ENCODE measurements at regions not wholly inside any gene's neighbourhood (a gene's known extent, or its start where the extent isn't known, plus 50 kb on each side); places are given as distances from the start of the nearest gene placed in this dataset.

GRCh38 chr1:234942879-234943506 lies 185.6 kb downstream of the TOMM20 start:
- Mint-ChIP-seq H3K27ac (no peak overlapping the region), H3K9me3 (no peaks in the 10 kb centered on the region), H3K27me3 (no peaks in the 10 kb centered on the region), H3K4me3 (no peak overlapping the region), H3K36me3 (ENCODE audit: low read depth) (no peaks in the 10 kb centered on the region), H3K4me1 (ENCODE audit: low read depth) (peaks cover 22% of the 10 kb centered on the region)
- peak; percentile 7 for DNase-seq

DNA sequence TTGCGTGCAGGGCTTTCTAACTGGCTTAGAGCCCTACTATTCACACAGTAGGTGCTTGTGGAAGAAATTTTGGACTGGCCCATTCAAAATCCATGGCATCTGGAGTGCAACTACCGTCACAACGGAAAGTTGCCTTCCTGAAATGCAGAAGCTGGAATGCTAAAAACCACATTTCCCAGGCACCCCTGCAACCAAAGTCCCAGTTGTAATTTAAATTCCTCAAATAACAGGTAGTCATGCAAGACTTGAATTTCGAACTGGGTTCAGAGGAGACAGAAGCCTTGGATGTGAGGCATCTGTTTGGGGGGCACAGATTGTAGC lies 186.7 kb downstream of the TOMM20 start:
- Mint-ChIP-seq H3K36me3 (ENCODE audit: low read depth) (no peaks in the 10 kb centered on the region), H3K27me3 (no peaks in the 10 kb centered on the region), H3K27ac (no peak overlapping the region), H3K4me1 (ENCODE audit: low read depth) (peaks cover 31% of the 10 kb centered on the region), H3K4me3 (no peak overlapping the region), H3K9me3 (no peaks in the 10 kb centered on the region)
- DNase-seq = peak; percentile 17

- no peak overlapping the region for H3K27ac Mint-ChIP-seq
- H3K9me3 Mint-ChIP-seq = no peaks in the 10 kb centered on the region
- no peak overlapping the region for H3K4me3 Mint-ChIP-seq
- no peaks in the 10 kb centered on the region for H3K27me3 Mint-ChIP-seq
- peaks cover 36% of the 10 kb centered on the region for H3K4me1 Mint-ChIP-seq (ENCODE audit: low read depth)
- no peaks in the 10 kb centered on the region for H3K36me3 Mint-ChIP-seq (ENCODE audit: low read depth)
- no peak for DNase-seq
Measured at GRCh38 chr1:234941321-234942011, 187.2 kb downstream of the TOMM20 start.

DNA sequence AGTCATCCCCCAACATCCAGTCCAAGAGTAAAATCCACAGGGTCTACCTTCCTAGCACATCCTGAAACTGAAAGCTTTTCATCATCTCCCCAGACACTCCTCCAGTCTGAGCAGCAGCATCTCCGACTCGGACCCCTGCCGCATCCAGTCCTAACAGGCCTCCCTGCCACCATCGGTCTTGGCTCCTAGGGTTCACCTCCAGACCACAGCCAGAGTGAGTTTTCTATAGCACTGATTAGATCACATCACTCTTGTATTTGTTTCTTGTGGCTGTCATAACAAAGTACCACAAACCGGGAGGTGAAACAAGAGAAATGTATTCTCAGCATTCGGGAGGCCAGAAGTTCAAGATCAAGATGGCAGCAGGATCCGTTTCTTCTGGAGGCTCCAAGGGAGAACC lies 187.8 kb downstream of the TOMM20 start:
- Mint-ChIP-seq H3K27me3 (no peaks in the 10 kb centered on the region), H3K27ac (no peak overlapping the region), H3K9me3 (no peaks in the 10 kb centered on the region), H3K4me1 (ENCODE audit: low read depth) (peaks cover 39% of the 10 kb centered on the region), H3K4me3 (no peak overlapping the region), H3K36me3 (ENCODE audit: low read depth) (no peaks in the 10 kb centered on the region)
- peak; percentile 21 for DNase-seq

- Mint-ChIP-seq H3K9me3 (no peaks in the 10 kb centered on the region), H3K27ac (no peak overlapping the region), H3K27me3 (no peaks in the 10 kb centered on the region), H3K4me3 (no peak overlapping the region), H3K36me3 (ENCODE audit: low read depth) (no peaks in the 10 kb centered on the region), H3K4me1 (ENCODE audit: low read depth) (peaks cover 31% of the 10 kb centered on the region)
- peak; percentile 14 for DNase-seq
Measured at GRCh38 chr1:234938924-234939323, 189.7 kb downstream of the TOMM20 start.

DNA sequence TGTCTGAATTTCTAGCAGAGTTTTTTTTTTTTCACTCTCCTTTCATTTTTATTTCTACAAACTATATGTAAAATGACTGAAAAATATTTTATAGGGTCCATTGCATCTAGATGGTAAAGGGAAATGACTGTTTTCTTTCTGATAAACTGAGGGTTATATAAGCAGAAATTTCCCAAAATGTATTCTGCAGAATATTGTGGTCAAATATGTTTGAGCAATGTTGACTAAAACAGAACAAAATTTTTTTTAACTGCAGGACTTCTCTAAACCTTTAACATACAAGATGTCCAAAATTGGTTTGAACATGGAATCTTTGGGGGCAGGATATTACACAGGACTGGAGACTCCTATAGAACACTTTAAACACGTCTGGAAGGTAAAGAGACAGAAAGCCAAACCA lies 190.5 kb downstream of the TOMM20 start:
- Mint-ChIP-seq H3K36me3 (ENCODE audit: low read depth) (no peaks in the 10 kb centered on the region), H3K4me3 (no peak overlapping the region), H3K27me3 (no peaks in the 10 kb centered on the region), H3K27ac (no peak overlapping the region), H3K9me3 (no peaks in the 10 kb centered on the region), H3K4me1 (ENCODE audit: low read depth) (peaks cover 39% of the 10 kb centered on the region)
- DNase-seq = no peak

- Mint-ChIP-seq H3K27ac (peak overlapping the region; percentile 75), H3K4me1 (ENCODE audit: low read depth) (peaks cover 49% of the 10 kb centered on the region), H3K9me3 (no peaks in the 10 kb centered on the region), H3K4me3 (no peak overlapping the region), H3K36me3 (ENCODE audit: low read depth) (no peaks in the 10 kb centered on the region), H3K27me3 (no peaks in the 10 kb centered on the region)
- no peak for DNase-seq
Measured at GRCh38 chr1:234936612-234937389, 191.8 kb downstream of the TOMM20 start.

- Mint-ChIP-seq H3K36me3 (ENCODE audit: low read depth) (no peaks in the 10 kb centered on the region), H3K9me3 (no peaks in the 10 kb centered on the region), H3K4me1 (ENCODE audit: low read depth) (peaks cover 54% of the 10 kb centered on the region), H3K27ac (peak overlapping the region; percentile 29), H3K4me3 (no peak overlapping the region), H3K27me3 (no peaks in the 10 kb centered on the region)
- DNase-seq = peak; percentile 11
Measured at GRCh38 chr1:234934611-234935033, 194.0 kb downstream of the TOMM20 start.

DNA sequence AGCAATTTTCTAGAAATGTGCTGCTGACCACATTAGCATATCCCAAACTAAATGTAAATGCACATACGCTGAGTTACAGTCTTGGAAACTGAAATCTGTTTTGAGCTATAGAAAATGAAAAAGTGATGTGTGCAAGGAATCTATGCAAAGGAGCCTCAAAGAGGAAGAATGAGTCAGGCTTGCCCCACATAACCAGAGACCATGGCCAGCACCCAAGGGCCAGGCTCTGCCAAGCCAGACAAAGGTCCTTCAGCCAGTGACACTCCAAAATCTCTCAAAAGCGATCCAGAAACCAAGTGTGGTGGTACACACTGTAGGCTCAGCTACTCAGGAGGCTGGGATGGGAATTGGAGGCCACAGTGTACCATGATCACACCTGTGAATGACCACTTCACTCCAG lies 195.2 kb downstream of the TOMM20 start:
- H3K36me3 Mint-ChIP-seq (ENCODE audit: low read depth) = no peaks in the 10 kb centered on the region
- H3K27ac Mint-ChIP-seq = peak overlapping the region; percentile 85
- DNase-seq = peak; percentile 46
- no peaks in the 10 kb centered on the region for H3K9me3 Mint-ChIP-seq
- peaks cover 66% of the 10 kb centered on the region for H3K4me1 Mint-ChIP-seq (ENCODE audit: low read depth)
- H3K27me3 Mint-ChIP-seq = no peaks in the 10 kb centered on the region
- H3K4me3 Mint-ChIP-seq = no peak overlapping the region

DNA sequence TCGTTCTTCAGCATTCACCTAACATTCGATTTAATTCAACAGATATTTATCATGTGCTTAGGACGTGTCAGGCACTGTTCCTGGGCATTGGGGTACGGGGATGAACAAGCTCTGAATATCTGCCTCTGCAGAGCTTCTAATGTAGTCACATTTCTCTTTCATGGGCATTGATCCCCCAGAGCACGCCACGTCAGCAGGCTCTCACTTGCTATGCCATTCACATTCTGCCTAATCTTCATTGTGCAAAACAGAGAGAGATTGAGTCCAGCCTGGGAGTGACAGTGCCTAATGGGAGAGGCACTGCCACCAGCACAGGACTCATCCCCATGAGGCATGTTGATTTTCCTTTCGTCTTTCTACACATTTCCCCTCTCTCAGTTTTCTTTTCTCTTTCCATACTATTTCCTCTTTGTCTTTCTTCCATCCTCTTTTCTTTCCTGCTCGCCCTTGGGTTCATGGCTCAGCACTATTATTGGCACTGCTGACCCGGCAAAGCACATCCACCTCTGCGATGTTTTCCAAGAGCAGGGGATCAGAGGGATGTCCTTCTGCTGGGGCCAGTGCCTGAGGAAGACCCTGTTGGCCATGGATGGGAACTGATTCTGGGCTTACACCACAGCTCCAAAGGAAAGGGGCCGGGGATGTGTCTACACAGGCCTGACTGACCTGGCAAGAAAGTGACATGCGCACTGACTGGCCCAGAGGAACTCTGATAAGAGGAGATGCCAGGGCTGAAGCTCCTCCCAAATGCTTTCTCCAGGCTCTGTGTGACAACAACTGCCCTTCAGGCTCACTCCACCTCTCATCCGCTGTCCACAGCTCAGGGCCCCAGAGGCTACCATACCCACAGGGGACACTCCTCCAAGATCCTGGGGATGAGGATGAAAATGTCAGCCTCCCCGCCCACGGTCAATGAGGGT lies 195.9 kb downstream of the TOMM20 start:
- no peak overlapping the region for H3K4me3 Mint-ChIP-seq
- H3K36me3 Mint-ChIP-seq (ENCODE audit: low read depth) = no peaks in the 10 kb centered on the region
- DNase-seq = peak; percentile 36
- H3K27ac Mint-ChIP-seq = peak overlapping the region; percentile 85
- H3K27me3 Mint-ChIP-seq = no peaks in the 10 kb centered on the region
- peaks cover 66% of the 10 kb centered on the region for H3K4me1 Mint-ChIP-seq (ENCODE audit: low read depth)
- no peaks in the 10 kb centered on the region for H3K9me3 Mint-ChIP-seq

DNA sequence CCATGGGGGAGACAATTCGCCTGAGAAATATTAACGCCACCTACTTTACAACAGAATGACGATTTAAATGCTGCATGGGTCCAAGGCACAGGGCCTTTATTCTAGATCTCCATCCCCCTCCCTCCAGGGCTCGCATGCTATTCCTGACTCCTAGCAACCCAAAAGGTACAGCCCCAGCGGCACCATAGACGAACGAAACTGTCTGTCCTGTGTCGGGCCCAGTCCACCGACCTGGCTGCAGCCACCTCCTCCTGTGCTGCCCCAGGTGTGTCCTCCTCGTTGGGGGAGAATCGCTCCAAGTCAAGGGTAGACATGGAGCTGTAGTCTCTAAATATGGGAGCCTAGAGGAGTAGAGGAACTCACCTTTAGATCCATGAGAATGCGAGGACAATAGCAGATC lies 196.5 kb downstream of the TOMM20 start:
- H3K36me3 Mint-ChIP-seq (ENCODE audit: low read depth) = no peaks in the 10 kb centered on the region

GRCh38 chr1:234931404-234931973 lies 197.1 kb downstream of the TOMM20 start:
- no peaks in the 10 kb centered on the region for H3K36me3 Mint-ChIP-seq (ENCODE audit: low read depth)
- no peaks in the 10 kb centered on the region for H3K9me3 Mint-ChIP-seq
- DNase-seq = peak; percentile 23
- H3K4me1 Mint-ChIP-seq (ENCODE audit: low read depth) = peaks cover 66% of the 10 kb centered on the region
- H3K4me3 Mint-ChIP-seq = no peak overlapping the region
- H3K27me3 Mint-ChIP-seq = no peaks in the 10 kb centered on the region
- no peak overlapping the region for H3K27ac Mint-ChIP-seq

More for the DNA sequence above, 196.5 kb downstream of the TOMM20 start:
- Mint-ChIP-seq H3K4me1 (ENCODE audit: low read depth) (peaks cover 66% of the 10 kb centered on the region), H3K9me3 (no peaks in the 10 kb centered on the region), H3K4me3 (no peak overlapping the region), H3K27ac (no peak overlapping the region), H3K27me3 (no peaks in the 10 kb centered on the region)
- DNase-seq = no peak

DNA sequence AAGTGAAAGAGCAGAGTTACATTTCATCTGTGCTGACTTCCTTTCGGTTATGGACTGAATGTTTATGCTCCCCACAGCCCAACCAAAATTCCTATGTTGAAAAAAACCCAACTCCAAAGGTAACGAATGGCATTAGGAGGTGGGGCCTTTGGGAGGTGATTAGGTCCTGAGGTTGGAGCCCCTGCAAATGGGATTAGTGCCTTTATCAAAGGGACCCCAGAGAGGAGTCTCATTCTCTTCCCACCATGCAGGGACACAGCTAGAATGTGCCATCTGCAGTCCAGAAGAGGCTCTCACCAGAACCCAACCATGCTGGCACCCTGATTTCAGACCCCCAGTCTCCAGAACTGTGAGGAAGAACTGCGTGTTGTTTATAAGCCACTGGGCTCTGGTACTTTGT lies 199.3 kb downstream of the TOMM20 start:
- Mint-ChIP-seq H3K27ac (no peak overlapping the region), H3K9me3 (no peaks in the 10 kb centered on the region), H3K4me3 (no peak overlapping the region), H3K4me1 (ENCODE audit: low read depth) (peaks cover 72% of the 10 kb centered on the region), H3K27me3 (no peaks in the 10 kb centered on the region), H3K36me3 (ENCODE audit: low read depth) (no peaks in the 10 kb centered on the region)
- peak; percentile 29 for DNase-seq

GRCh38 chr1:234928642-234929041 lies 200.0 kb downstream of the TOMM20 start:
- peak; percentile 30 for DNase-seq
- Mint-ChIP-seq H3K27ac (no peak overlapping the region), H3K36me3 (ENCODE audit: low read depth) (no peaks in the 10 kb centered on the region), H3K9me3 (no peaks in the 10 kb centered on the region), H3K4me3 (no peak overlapping the region), H3K27me3 (no peaks in the 10 kb centered on the region), H3K4me1 (ENCODE audit: low read depth) (peaks cover 68% of the 10 kb centered on the region)

All from activated T-cell treated with anti-CD3 and anti-CD28 coated beads, Interleukin-2, amount 50 U/mL, for 24 hours (primary cell).